ENCODE measurements at regions not wholly inside any gene's neighbourhood (a gene's known extent, or its start where the extent isn't known, plus 50 kb on each side); places are given as distances from the start of the nearest gene placed in this dataset.

- no peak overlapping the region for H3K27ac ChIP-seq (ENCODE audit: low read depth, low read length)
- H3K9ac ChIP-seq (ENCODE audit: low read length in 5 of 5), result no peak overlapping the region
- no peaks in the 10 kb centered on the region for H3K4me1 ChIP-seq (ENCODE audit: control insufficient read depth in 5 of 5, insufficient read depth in 5 of 5, low read length in 5 of 5)
- H3K9me3 ChIP-seq (ENCODE audit: control insufficient read depth in 5 of 5, low read length in 5 of 5), result no peaks in the 10 kb centered on the region
- no peak overlapping the region for H3K4me3 ChIP-seq (ENCODE audit: low read depth in 1 of 5, low read length in 5 of 5)
- H3K27me3 ChIP-seq (ENCODE audit: control insufficient read depth in 5 of 5, insufficient read depth in 4 of 5, low read length in 5 of 5), result no peaks in the 10 kb centered on the region
- H3K36me3 ChIP-seq (ENCODE audit: control insufficient read depth in 5 of 5, insufficient read depth in 5 of 5, low read length in 5 of 5), result no peaks in the 10 kb centered on the region
These were observed 1095.3 kb downstream of the TTLL7 start for GRCh38 chr1:82903626-82904025.

GRCh38 chr1:82901561-82901960 is 1097.4 kb downstream of the TTLL7 start:
- Histone ChIP-seq H3K27ac (ENCODE audit: low read depth, low read length) (no peak overlapping the region), H3K9ac (ENCODE audit: low read length in 5 of 5) (no peak overlapping the region), H3K36me3 (ENCODE audit: control insufficient read depth in 5 of 5, insufficient read depth in 5 of 5, low read length in 5 of 5) (no peaks in the 10 kb centered on the region), H3K9me3 (ENCODE audit: control insufficient read depth in 5 of 5, low read length in 5 of 5) (no peaks in the 10 kb centered on the region), H3K4me3 (ENCODE audit: low read depth in 1 of 5, low read length in 5 of 5) (no peak overlapping the region), H3K27me3 (ENCODE audit: control insufficient read depth in 5 of 5, insufficient read depth in 4 of 5, low read length in 5 of 5) (no peaks in the 10 kb centered on the region), H3K4me1 (ENCODE audit: control insufficient read depth in 5 of 5, insufficient read depth in 5 of 5, low read length in 5 of 5) (no peaks in the 10 kb centered on the region)

- no peaks in the 10 kb centered on the region for H3K36me3 ChIP-seq (ENCODE audit: control insufficient read depth in 5 of 5, insufficient read depth in 5 of 5, low read length in 5 of 5)
- no peak overlapping the region for H3K27ac ChIP-seq (ENCODE audit: low read depth, low read length)
- H3K27me3 ChIP-seq (ENCODE audit: control insufficient read depth in 5 of 5, insufficient read depth in 4 of 5, low read length in 5 of 5), result no peaks in the 10 kb centered on the region
- H3K4me3 ChIP-seq (ENCODE audit: low read depth in 1 of 5, low read length in 5 of 5), result no peak overlapping the region
- no peaks in the 10 kb centered on the region for H3K4me1 ChIP-seq (ENCODE audit: control insufficient read depth in 5 of 5, insufficient read depth in 5 of 5, low read length in 5 of 5)
- no peak overlapping the region for H3K9ac ChIP-seq (ENCODE audit: low read length in 5 of 5)
- H3K9me3 ChIP-seq (ENCODE audit: control insufficient read depth in 5 of 5, low read length in 5 of 5), result no peaks in the 10 kb centered on the region
These were observed 1097.8 kb downstream of the TTLL7 start for GRCh38 chr1:82901118-82901517.

GRCh38 chr1:82899017-82899416 is 1098.3 kb downstream of the ADGRL2 start:
- H3K36me3 ChIP-seq (ENCODE audit: control insufficient read depth in 5 of 5, insufficient read depth in 5 of 5, low read length in 5 of 5), result no peaks in the 10 kb centered on the region
- H3K27ac ChIP-seq (ENCODE audit: low read depth, low read length), result no peak overlapping the region
- H3K4me3 ChIP-seq (ENCODE audit: low read depth in 1 of 5, low read length in 5 of 5), result no peak overlapping the region
- no peaks in the 10 kb centered on the region for H3K27me3 ChIP-seq (ENCODE audit: control insufficient read depth in 5 of 5, insufficient read depth in 4 of 5, low read length in 5 of 5)
- H3K9me3 ChIP-seq (ENCODE audit: control insufficient read depth in 5 of 5, low read length in 5 of 5), result no peaks in the 10 kb centered on the region
- H3K4me1 ChIP-seq (ENCODE audit: control insufficient read depth in 5 of 5, insufficient read depth in 5 of 5, low read length in 5 of 5), result no peaks in the 10 kb centered on the region
- no peak overlapping the region for H3K9ac ChIP-seq (ENCODE audit: low read length in 5 of 5)

- H3K9ac ChIP-seq (ENCODE audit: low read length in 5 of 5), result no peak overlapping the region
- no peaks in the 10 kb centered on the region for H3K36me3 ChIP-seq (ENCODE audit: control insufficient read depth in 5 of 5, insufficient read depth in 5 of 5, low read length in 5 of 5)
- H3K4me3 ChIP-seq (ENCODE audit: low read depth in 1 of 5, low read length in 5 of 5), result no peak overlapping the region
- H3K27ac ChIP-seq (ENCODE audit: low read depth, low read length), result no peak overlapping the region
- no peaks in the 10 kb centered on the region for H3K9me3 ChIP-seq (ENCODE audit: control insufficient read depth in 5 of 5, low read length in 5 of 5)
- H3K27me3 ChIP-seq (ENCODE audit: control insufficient read depth in 5 of 5, insufficient read depth in 4 of 5, low read length in 5 of 5), result no peaks in the 10 kb centered on the region
- H3K4me1 ChIP-seq (ENCODE audit: control insufficient read depth in 5 of 5, insufficient read depth in 5 of 5, low read length in 5 of 5), result no peaks in the 10 kb centered on the region
These were observed 1096.8 kb downstream of the ADGRL2 start for GRCh38 chr1:82897549-82897948.

GRCh38 chr1:82896036-82896435 is 1095.3 kb downstream of the ADGRL2 start:
- H3K4me1 ChIP-seq (ENCODE audit: control insufficient read depth in 5 of 5, insufficient read depth in 5 of 5, low read length in 5 of 5), result no peaks in the 10 kb centered on the region
- H3K27ac ChIP-seq (ENCODE audit: low read depth, low read length), result no peak overlapping the region
- H3K36me3 ChIP-seq (ENCODE audit: control insufficient read depth in 5 of 5, insufficient read depth in 5 of 5, low read length in 5 of 5), result no peaks in the 10 kb centered on the region
- no peak overlapping the region for H3K4me3 ChIP-seq (ENCODE audit: low read depth in 1 of 5, low read length in 5 of 5)
- no peaks in the 10 kb centered on the region for H3K9me3 ChIP-seq (ENCODE audit: control insufficient read depth in 5 of 5, low read length in 5 of 5)
- H3K9ac ChIP-seq (ENCODE audit: low read length in 5 of 5), result no peak overlapping the region
- no peaks in the 10 kb centered on the region for H3K27me3 ChIP-seq (ENCODE audit: control insufficient read depth in 5 of 5, insufficient read depth in 4 of 5, low read length in 5 of 5)

GRCh38 chr1:82894635-82895034 is 1093.9 kb downstream of the ADGRL2 start:
- no peak overlapping the region for H3K4me3 ChIP-seq (ENCODE audit: low read depth in 1 of 5, low read length in 5 of 5)
- no peaks in the 10 kb centered on the region for H3K27me3 ChIP-seq (ENCODE audit: control insufficient read depth in 5 of 5, insufficient read depth in 4 of 5, low read length in 5 of 5)
- no peaks in the 10 kb centered on the region for H3K9me3 ChIP-seq (ENCODE audit: control insufficient read depth in 5 of 5, low read length in 5 of 5)
- no peaks in the 10 kb centered on the region for H3K4me1 ChIP-seq (ENCODE audit: control insufficient read depth in 5 of 5, insufficient read depth in 5 of 5, low read length in 5 of 5)
- H3K9ac ChIP-seq (ENCODE audit: low read length in 5 of 5), result no peak overlapping the region
- H3K27ac ChIP-seq (ENCODE audit: low read depth, low read length), result no peak overlapping the region
- H3K36me3 ChIP-seq (ENCODE audit: control insufficient read depth in 5 of 5, insufficient read depth in 5 of 5, low read length in 5 of 5), result no peaks in the 10 kb centered on the region

GRCh38 chr1:82893712-82894470 is 1093.2 kb downstream of the ADGRL2 start:
- no peak overlapping the region for H3K4me3 ChIP-seq (ENCODE audit: low read depth in 1 of 5, low read length in 5 of 5)

GRCh38 chr1:82880506-82880905 is 1079.8 kb downstream of the ADGRL2 start:
- H3K36me3 ChIP-seq (ENCODE audit: control insufficient read depth in 5 of 5, insufficient read depth in 5 of 5, low read length in 5 of 5), result no peaks in the 10 kb centered on the region
- H3K4me1 ChIP-seq (ENCODE audit: control insufficient read depth in 5 of 5, insufficient read depth in 5 of 5, low read length in 5 of 5), result peaks cover 0 to 4% (median 0%) of the 10 kb centered on the region in 5 donors
- no peak overlapping the region for H3K4me3 ChIP-seq (ENCODE audit: low read depth in 1 of 5, low read length in 5 of 5)
- H3K9me3 ChIP-seq (ENCODE audit: control insufficient read depth in 5 of 5, low read length in 5 of 5), result peaks cover 0 to 3% (median 0%) of the 10 kb centered on the region in 5 donors
- no peak overlapping the region for H3K9ac ChIP-seq (ENCODE audit: low read length in 5 of 5)
- no peak overlapping the region for H3K27ac ChIP-seq (ENCODE audit: low read depth, low read length)
- no peaks in the 10 kb centered on the region for H3K27me3 ChIP-seq (ENCODE audit: control insufficient read depth in 5 of 5, insufficient read depth in 4 of 5, low read length in 5 of 5)

More at GRCh38 chr1:82893712-82894470, 1093.2 kb downstream of the ADGRL2 start:
- Histone ChIP-seq H3K27me3 (ENCODE audit: control insufficient read depth in 5 of 5, insufficient read depth in 4 of 5, low read length in 5 of 5) (no peaks in the 10 kb centered on the region), H3K36me3 (ENCODE audit: control insufficient read depth in 5 of 5, insufficient read depth in 5 of 5, low read length in 5 of 5) (no peaks in the 10 kb centered on the region), H3K9me3 (ENCODE audit: control insufficient read depth in 5 of 5, low read length in 5 of 5) (no peaks in the 10 kb centered on the region), H3K9ac (ENCODE audit: low read length in 5 of 5) (no peak overlapping the region), H3K4me1 (ENCODE audit: control insufficient read depth in 5 of 5, insufficient read depth in 5 of 5, low read length in 5 of 5) (no peaks in the 10 kb centered on the region), H3K27ac (ENCODE audit: low read depth, low read length) (no peak overlapping the region)

GRCh38 chr1:82879701-82880305 is 1079.1 kb downstream of the ADGRL2 start:
- Histone ChIP-seq H3K4me3 (ENCODE audit: low read depth in 1 of 5, low read length in 5 of 5) (no peak overlapping the region), H3K9me3 (ENCODE audit: control insufficient read depth in 5 of 5, low read length in 5 of 5) (peaks cover 0 to 3% (median 0%) of the 10 kb centered on the region in 5 donors), H3K9ac (ENCODE audit: low read length in 5 of 5) (no peak overlapping the region), H3K27ac (ENCODE audit: low read depth, low read length) (no peak overlapping the region), H3K4me1 (ENCODE audit: control insufficient read depth in 5 of 5, insufficient read depth in 5 of 5, low read length in 5 of 5) (peaks cover 0 to 4% (median 0%) of the 10 kb centered on the region in 5 donors), H3K36me3 (ENCODE audit: control insufficient read depth in 5 of 5, insufficient read depth in 5 of 5, low read length in 5 of 5) (no peaks in the 10 kb centered on the region), H3K27me3 (ENCODE audit: control insufficient read depth in 5 of 5, insufficient read depth in 4 of 5, low read length in 5 of 5) (no peaks in the 10 kb centered on the region)

Data from subcutaneous abdominal adipose tissue (tissue), 5 donors.